ENCODE measurements at regions not wholly inside any gene's neighbourhood (a gene's known extent, or its start where the extent isn't known, plus 50 kb on each side); places are given as distances from the start of the nearest gene placed in this dataset.

DNA sequence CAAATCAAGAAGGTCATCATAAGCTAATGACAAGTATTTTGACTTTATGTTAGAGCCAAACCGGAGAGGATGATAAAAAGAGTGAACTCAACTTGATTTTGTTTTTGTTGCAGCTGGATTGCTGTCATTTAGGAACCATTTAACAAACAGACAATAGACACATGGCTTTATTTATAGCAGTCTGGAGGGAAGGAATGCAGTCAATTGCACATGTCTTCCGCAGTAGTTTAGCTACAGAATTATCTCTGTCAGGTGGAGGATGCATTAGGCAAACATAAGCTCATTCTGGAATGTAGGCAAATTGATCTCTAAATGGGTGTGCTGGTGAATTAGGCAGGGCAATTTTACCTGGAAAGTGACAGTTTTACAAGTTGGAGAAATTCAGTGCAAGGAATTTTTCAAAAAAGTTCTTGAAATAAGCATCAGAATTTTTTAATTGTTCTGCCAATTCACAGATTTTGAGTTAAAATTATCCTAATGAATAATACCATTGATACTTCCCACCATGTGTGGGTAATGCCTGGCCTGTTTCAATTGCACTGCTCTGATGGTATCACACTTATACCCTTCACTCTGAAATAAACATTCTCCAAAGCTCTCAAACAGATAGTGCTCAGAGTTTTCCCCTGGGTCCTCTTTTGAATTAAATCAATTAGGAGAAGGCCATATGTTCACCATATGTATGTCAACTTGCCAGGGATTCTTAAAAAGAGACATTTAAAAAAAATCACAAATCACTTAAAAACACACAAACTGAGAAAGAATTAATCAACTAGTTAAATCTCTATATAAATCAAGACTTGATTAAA, 318.3 kb downstream of the NDFIP2 start:
- H3K36me3 ChIP-seq (ENCODE audit: control insufficient read depth in 2 of 2, insufficient read depth in 2 of 2, low read length in 1 of 2), result no peaks in the 10 kb centered on the region
- peaks cover 4 to 6% of the 10 kb centered on the region in 2 donors for H3K4me1 ChIP-seq (ENCODE audit: control insufficient read depth in 2 of 2, insufficient read depth in 2 of 2, low read length in 2 of 2)
- 94% methylated on average over 2 of the region's 2 CpGs for WGBS
- H3K9me3 ChIP-seq (ENCODE audit: control insufficient read depth in 2 of 2, insufficient read depth in 1 of 2, low read length in 1 of 2), result no peaks in the 10 kb centered on the region
- no peak overlapping the region for H3K27ac ChIP-seq (ENCODE audit: low read depth in 1 of 2, low read length in 1 of 2)
- no peak for DNase-seq (ENCODE audit: low read depth in 6 of 9, low spot score in 9 of 9)
- no peaks in the 10 kb centered on the region for H3K27me3 ChIP-seq (ENCODE audit: control insufficient read depth in 2 of 2, insufficient read depth in 1 of 2, low read length in 1 of 2)
- no peak overlapping the region for H3K4me3 ChIP-seq (ENCODE audit: low read length in 2 of 2)

GRCh38 chr13:79796136-79796535, 315.2 kb downstream of the NDFIP2 start:
- Histone ChIP-seq H3K4me1 (ENCODE audit: control insufficient read depth in 2 of 2, insufficient read depth in 2 of 2, low read length in 2 of 2) (no peaks in the 10 kb centered on the region), H3K27me3 (ENCODE audit: control insufficient read depth in 2 of 2, insufficient read depth in 1 of 2, low read length in 1 of 2) (no peaks in the 10 kb centered on the region), H3K4me3 (ENCODE audit: low read length in 2 of 2) (no peak overlapping the region), H3K9me3 (ENCODE audit: control insufficient read depth in 2 of 2, insufficient read depth in 1 of 2, low read length in 1 of 2) (peaks cover 0 to 6% of the 10 kb centered on the region in 2 donors), H3K36me3 (ENCODE audit: control insufficient read depth in 2 of 2, insufficient read depth in 2 of 2, low read length in 1 of 2) (no peaks in the 10 kb centered on the region), H3K27ac (ENCODE audit: low read depth in 1 of 2, low read length in 1 of 2) (no peak overlapping the region)
- WGBS, result 96% methylated on average over 2 of the region's 2 CpGs
- no peak for DNase-seq (ENCODE audit: low read depth in 6 of 9, low spot score in 9 of 9)

GRCh38 chr13:79794931-79795330, 314.0 kb downstream of the NDFIP2 start:
- no peaks in the 10 kb centered on the region for H3K36me3 ChIP-seq (ENCODE audit: control insufficient read depth in 2 of 2, insufficient read depth in 2 of 2, low read length in 1 of 2)
- 95% methylated on average over 1 of the region's 1 CpG for WGBS
- no peaks in the 10 kb centered on the region for H3K4me1 ChIP-seq (ENCODE audit: control insufficient read depth in 2 of 2, insufficient read depth in 2 of 2, low read length in 2 of 2)
- H3K4me3 ChIP-seq (ENCODE audit: low read length in 2 of 2), result no peak overlapping the region
- no peaks in the 10 kb centered on the region for H3K27me3 ChIP-seq (ENCODE audit: control insufficient read depth in 2 of 2, insufficient read depth in 1 of 2, low read length in 1 of 2)
- H3K9me3 ChIP-seq (ENCODE audit: control insufficient read depth in 2 of 2, insufficient read depth in 1 of 2, low read length in 1 of 2), result peaks cover 0 to 14% of the 10 kb centered on the region in 2 donors
- DNase-seq (ENCODE audit: low read depth in 6 of 9, low spot score in 9 of 9), result no peak
- H3K27ac ChIP-seq (ENCODE audit: low read depth in 1 of 2, low read length in 1 of 2), result no peak overlapping the region

DNA sequence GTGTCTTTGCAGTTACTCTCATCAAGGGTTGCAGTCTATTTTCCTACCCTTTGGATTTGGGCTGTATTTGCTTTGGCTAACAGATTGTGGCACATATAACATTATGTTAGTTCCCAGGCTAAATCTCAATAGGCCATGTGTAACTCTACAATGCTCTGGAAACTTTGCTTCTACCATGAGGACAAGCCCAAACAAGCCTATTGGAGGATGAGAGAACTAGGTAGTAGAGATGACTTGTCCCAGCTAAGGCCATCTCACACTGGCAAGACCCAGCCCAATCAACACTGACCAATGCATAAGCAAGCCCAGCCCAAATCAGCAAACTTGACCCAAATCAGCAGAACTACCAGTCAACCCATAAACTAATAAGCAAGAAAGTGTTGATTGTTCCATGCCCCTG, 311.8 kb downstream of the NDFIP2 start:
- no peaks in the 10 kb centered on the region for H3K4me1 ChIP-seq (ENCODE audit: control insufficient read depth in 2 of 2, insufficient read depth in 2 of 2, low read length in 2 of 2)
- no peak overlapping the region for H3K4me3 ChIP-seq (ENCODE audit: low read length in 2 of 2)
- H3K27ac ChIP-seq (ENCODE audit: low read depth in 1 of 2, low read length in 1 of 2), result no peak overlapping the region
- H3K36me3 ChIP-seq (ENCODE audit: control insufficient read depth in 2 of 2, insufficient read depth in 2 of 2, low read length in 1 of 2), result no peaks in the 10 kb centered on the region
- DNase-seq (ENCODE audit: low read depth in 6 of 9, low spot score in 9 of 9), result no peak
- H3K9me3 ChIP-seq (ENCODE audit: control insufficient read depth in 2 of 2, insufficient read depth in 1 of 2, low read length in 1 of 2), result peaks cover 0 to 26% of the 10 kb centered on the region in 2 donors
- no peaks in the 10 kb centered on the region for H3K27me3 ChIP-seq (ENCODE audit: control insufficient read depth in 2 of 2, insufficient read depth in 1 of 2, low read length in 1 of 2)

DNA sequence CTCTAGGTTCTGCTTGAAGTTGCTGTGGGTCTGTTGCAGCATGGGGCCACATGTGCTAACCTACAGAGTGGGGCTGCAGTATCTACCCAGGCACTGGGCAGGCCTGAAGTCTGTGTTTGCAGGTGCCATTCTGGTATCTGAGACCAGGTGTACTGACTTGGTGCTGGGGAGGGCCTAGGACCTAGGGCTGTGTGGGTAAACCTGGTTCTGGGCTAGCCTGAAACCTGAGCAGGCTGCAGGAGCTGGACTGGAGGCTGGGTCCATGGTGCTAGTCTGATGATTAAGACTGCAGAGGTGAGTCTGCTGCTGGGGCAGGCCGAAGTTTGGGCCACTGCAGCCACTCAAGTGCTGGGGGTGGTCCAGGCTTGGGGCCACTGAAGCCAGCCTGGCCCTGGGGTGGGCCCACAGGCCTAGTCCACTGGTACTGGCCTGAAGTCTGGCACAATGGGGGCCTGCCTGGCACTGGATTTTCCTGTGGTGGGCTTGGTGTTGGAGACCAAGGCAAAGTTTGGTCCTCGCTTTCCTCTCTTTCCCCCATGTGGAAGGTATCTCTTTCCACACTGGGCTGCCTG, 310.6 kb downstream of the NDFIP2 start:
- no peak overlapping the region for H3K4me3 ChIP-seq (ENCODE audit: low read length in 2 of 2)
- no peaks in the 10 kb centered on the region for H3K27me3 ChIP-seq (ENCODE audit: control insufficient read depth in 2 of 2, insufficient read depth in 1 of 2, low read length in 1 of 2)
- no peaks in the 10 kb centered on the region for H3K36me3 ChIP-seq (ENCODE audit: control insufficient read depth in 2 of 2, insufficient read depth in 2 of 2, low read length in 1 of 2)
- H3K27ac ChIP-seq (ENCODE audit: low read depth in 1 of 2, low read length in 1 of 2), result no peak overlapping the region
- peaks cover 0 to 26% of the 10 kb centered on the region in 2 donors for H3K9me3 ChIP-seq (ENCODE audit: control insufficient read depth in 2 of 2, insufficient read depth in 1 of 2, low read length in 1 of 2)
- 93% methylated on average over 2 of the region's 2 CpGs for WGBS
- no peaks in the 10 kb centered on the region for H3K4me1 ChIP-seq (ENCODE audit: control insufficient read depth in 2 of 2, insufficient read depth in 2 of 2, low read length in 2 of 2)
- DNase-seq (ENCODE audit: low read depth in 6 of 9, low spot score in 9 of 9), result no peak

DNA sequence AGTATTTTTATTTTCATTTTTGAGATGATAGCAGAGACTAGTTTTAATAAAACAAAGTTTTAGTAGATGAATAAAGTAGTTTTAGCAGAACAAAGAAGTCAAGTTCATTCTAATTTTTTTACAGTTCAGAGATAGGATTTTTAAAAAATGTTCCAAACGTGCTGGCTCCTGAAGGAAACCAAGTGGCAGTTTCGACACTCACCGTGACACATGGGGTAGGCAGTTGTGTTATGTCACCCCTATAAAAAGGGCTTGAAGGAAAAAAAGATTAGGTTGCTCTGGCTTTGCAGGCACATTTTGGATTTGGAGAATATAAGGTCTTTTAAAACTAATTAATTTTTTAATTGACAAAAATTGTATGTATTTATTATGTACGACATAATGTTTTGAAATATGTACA, 305.2 kb downstream of the NDFIP2 start:
- H3K27ac ChIP-seq (ENCODE audit: low read depth in 1 of 2, low read length in 1 of 2), result no peak overlapping the region
- WGBS, result 98% methylated on average over 4 of the region's 4 CpGs

GRCh38 chr13:79782541-79783205, 301.7 kb downstream of the NDFIP2 start:
- Histone ChIP-seq H3K4me1 (ENCODE audit: control insufficient read depth in 2 of 2, insufficient read depth in 2 of 2, low read length in 2 of 2) (no peaks in the 10 kb centered on the region), H3K36me3 (ENCODE audit: control insufficient read depth in 2 of 2, insufficient read depth in 2 of 2, low read length in 1 of 2) (no peaks in the 10 kb centered on the region), H3K4me3 (ENCODE audit: low read length in 2 of 2) (no peak overlapping the region), H3K9me3 (ENCODE audit: control insufficient read depth in 2 of 2, insufficient read depth in 1 of 2, low read length in 1 of 2) (no peaks in the 10 kb centered on the region), H3K27me3 (ENCODE audit: control insufficient read depth in 2 of 2, insufficient read depth in 1 of 2, low read length in 1 of 2) (no peaks in the 10 kb centered on the region), H3K27ac (ENCODE audit: low read depth in 1 of 2, low read length in 1 of 2) (no peak overlapping the region)
- 85% methylated on average over 14 of the region's 14 CpGs for WGBS
- peak in 1 of 9 donors; percentile 16 for DNase-seq (ENCODE audit: low read depth in 6 of 9, low spot score in 9 of 9)

More for the DNA sequence above, 305.2 kb downstream of the NDFIP2 start:
- peaks cover 0 to 21% of the 10 kb centered on the region in 2 donors for H3K9me3 ChIP-seq (ENCODE audit: control insufficient read depth in 2 of 2, insufficient read depth in 1 of 2, low read length in 1 of 2)
- no peaks in the 10 kb centered on the region for H3K36me3 ChIP-seq (ENCODE audit: control insufficient read depth in 2 of 2, insufficient read depth in 2 of 2, low read length in 1 of 2)
- H3K4me3 ChIP-seq (ENCODE audit: low read length in 2 of 2), result no peak overlapping the region
- H3K27me3 ChIP-seq (ENCODE audit: control insufficient read depth in 2 of 2, insufficient read depth in 1 of 2, low read length in 1 of 2), result no peaks in the 10 kb centered on the region
- no peaks in the 10 kb centered on the region for H3K4me1 ChIP-seq (ENCODE audit: control insufficient read depth in 2 of 2, insufficient read depth in 2 of 2, low read length in 2 of 2)
- DNase-seq (ENCODE audit: low read depth in 6 of 9, low spot score in 9 of 9), result no peak

GRCh38 chr13:79781829-79782540, 301.0 kb downstream of the NDFIP2 start:
- 97% methylated on average over 5 of the region's 5 CpGs for WGBS
- Histone ChIP-seq H3K9me3 (ENCODE audit: control insufficient read depth in 2 of 2, insufficient read depth in 1 of 2, low read length in 1 of 2) (no peaks in the 10 kb centered on the region), H3K27me3 (ENCODE audit: control insufficient read depth in 2 of 2, insufficient read depth in 1 of 2, low read length in 1 of 2) (no peaks in the 10 kb centered on the region), H3K36me3 (ENCODE audit: control insufficient read depth in 2 of 2, insufficient read depth in 2 of 2, low read length in 1 of 2) (no peaks in the 10 kb centered on the region), H3K4me3 (ENCODE audit: low read length in 2 of 2) (no peak overlapping the region), H3K4me1 (ENCODE audit: control insufficient read depth in 2 of 2, insufficient read depth in 2 of 2, low read length in 2 of 2) (no peaks in the 10 kb centered on the region), H3K27ac (ENCODE audit: low read depth in 1 of 2, low read length in 1 of 2) (no peak overlapping the region)
- no peak for DNase-seq (ENCODE audit: low read depth in 6 of 9, low spot score in 9 of 9)

DNA sequence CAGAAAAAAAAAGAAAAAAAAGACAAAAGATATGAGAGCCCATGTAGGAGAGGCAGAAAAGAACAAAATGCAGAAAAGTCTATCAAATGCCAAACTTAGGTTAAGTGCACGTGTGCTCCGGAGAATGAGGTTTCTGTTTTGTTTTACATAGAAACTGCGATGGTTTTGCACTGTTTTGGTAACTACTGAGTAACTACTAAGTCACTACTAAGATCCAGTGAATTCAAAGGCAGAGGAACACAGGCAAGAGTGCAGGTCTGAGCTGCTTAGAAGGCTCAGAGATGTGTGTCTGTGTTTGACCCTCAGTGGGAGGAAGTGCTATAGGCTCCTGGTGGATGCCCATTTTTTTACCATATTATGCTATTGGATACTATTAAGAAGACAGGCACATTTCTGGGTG, 299.3 kb downstream of the NDFIP2 start:
- DNase-seq (ENCODE audit: low read depth in 6 of 9, low spot score in 9 of 9), result peak in 1 of 9 donors; percentile 29
- H3K27ac ChIP-seq (ENCODE audit: low read depth in 1 of 2, low read length in 1 of 2), result peak overlapping the region in 1 of 2 donors; percentile 27
- no peaks in the 10 kb centered on the region for H3K9me3 ChIP-seq (ENCODE audit: control insufficient read depth in 2 of 2, insufficient read depth in 1 of 2, low read length in 1 of 2)
- no peak overlapping the region for H3K4me3 ChIP-seq (ENCODE audit: low read length in 2 of 2)
- no peaks in the 10 kb centered on the region for H3K27me3 ChIP-seq (ENCODE audit: control insufficient read depth in 2 of 2, insufficient read depth in 1 of 2, low read length in 1 of 2)
- H3K4me1 ChIP-seq (ENCODE audit: control insufficient read depth in 2 of 2, insufficient read depth in 2 of 2, low read length in 2 of 2), result no peaks in the 10 kb centered on the region
- H3K36me3 ChIP-seq (ENCODE audit: control insufficient read depth in 2 of 2, insufficient read depth in 2 of 2, low read length in 1 of 2), result no peaks in the 10 kb centered on the region
- WGBS, result 89% methylated on average over 3 of the region's 3 CpGs

Measured in thymus (tissue), 11 donors.